Bone marrow (tissue), 2 donors: ENCODE measurements at regions not wholly inside any gene's neighbourhood (a gene's known extent, or its start where the extent isn't known, plus 50 kb on each side); places are given as distances from the start of the nearest gene placed in this dataset.
A peak's percentile ranks its signal among the peaks of the same experiment; 100 is the strongest.

Experiments
- DNase-seq, 2 donors: peaks; one replicate each; lab custom pipeline; 2025; lab: John Stamatoyannopoulos, UW

DNA sequence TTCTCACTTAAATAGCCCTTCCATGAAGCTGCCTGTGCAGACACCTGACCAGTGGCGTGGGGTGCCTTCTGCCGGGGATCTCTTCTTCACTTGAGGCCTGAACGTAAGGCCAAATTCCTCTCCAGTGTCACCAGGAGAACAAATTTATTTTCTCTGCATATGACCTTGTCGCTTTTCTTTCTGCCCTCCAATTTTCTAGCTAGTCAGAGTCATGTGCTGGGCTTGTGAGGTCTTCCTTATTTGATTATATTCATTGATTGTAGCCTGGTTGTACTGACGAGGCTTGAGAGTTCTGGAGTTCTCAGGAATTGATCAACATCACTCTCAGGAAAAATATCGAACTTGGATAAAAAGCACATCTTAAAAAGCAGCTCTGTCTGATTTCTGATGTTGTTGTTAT is 255.7 kb downstream of the BUB3 start:
- DNase-seq = no peak

- no peak for DNase-seq
Measured at GRCh38 chr10:123413353-123413752, 252.8 kb upstream of the GPR26 start.

GRCh38 chr10:123415523-123415922 is 250.6 kb upstream of the GPR26 start:
- DNase-seq = no peak

DNA sequence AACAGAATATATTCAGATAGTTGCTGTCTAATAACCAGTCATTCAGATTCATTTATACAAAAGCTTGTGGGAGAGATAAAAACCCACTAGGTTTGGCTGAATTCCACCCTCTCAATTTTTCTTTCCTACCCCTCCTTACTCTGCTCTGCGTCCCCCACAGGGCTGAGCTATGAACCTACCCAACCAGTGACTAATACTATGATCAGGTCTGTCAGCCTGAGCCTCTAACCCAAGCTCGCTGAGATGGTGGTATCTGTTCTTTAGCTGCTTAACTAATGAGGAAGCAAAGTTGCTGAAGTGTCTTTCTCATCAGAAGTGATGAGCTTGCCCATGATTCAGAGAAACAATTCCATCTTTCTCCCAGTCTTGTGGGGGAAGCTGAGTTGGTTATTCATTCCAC is 248.7 kb upstream of the GPR26 start:
- no peak for DNase-seq

GRCh38 chr10:123421461-123421860 is 244.7 kb upstream of the GPR26 start:
- no peak for DNase-seq

GRCh38 chr10:123422261-123422660 is 243.9 kb upstream of the GPR26 start:
- no peak for DNase-seq

GRCh38 chr10:123424537-123424936 is 241.6 kb upstream of the GPR26 start:
- DNase-seq = no peak

- DNase-seq = no peak
Measured at GRCh38 chr10:123425680-123426079, 240.5 kb upstream of the GPR26 start.

DNA sequence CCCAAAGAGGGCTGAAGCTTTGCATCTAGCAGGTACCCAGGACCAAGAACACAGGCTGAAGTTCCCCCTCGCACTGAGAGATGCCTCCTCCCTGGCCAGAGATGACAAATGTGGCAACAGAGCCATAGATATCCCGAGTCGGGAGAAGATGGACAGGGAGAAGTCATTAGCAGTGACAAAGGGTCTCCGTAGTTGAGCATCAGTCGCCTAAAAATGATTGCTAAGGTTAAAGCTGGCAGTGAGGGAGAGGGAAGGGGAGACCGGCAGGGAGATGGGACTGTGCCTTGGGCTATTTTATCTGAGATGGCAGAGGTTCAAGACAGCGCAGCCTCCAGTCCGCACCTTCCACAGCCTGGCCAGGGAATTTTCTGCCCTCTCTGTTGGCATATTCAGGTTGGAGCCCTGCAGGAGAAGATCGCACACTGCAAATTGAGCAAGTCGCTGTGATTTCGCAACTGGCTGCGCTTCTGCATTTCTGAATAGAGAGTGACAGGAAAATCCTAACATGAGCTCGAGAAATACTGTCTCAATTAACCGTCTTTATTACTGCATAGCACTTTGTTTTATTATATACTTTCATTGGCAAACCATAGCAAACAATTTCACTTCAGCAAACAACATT is 238.9 kb upstream of the GPR26 start:
- DNase-seq = peak in 1 of 2 donors; percentile 12

GRCh38 chr10:123428391-123428790 is 237.8 kb upstream of the GPR26 start:
- DNase-seq = no peak

- no peak for DNase-seq
Measured at GRCh38 chr10:123429706-123430221, 236.4 kb upstream of the GPR26 start.

DNA sequence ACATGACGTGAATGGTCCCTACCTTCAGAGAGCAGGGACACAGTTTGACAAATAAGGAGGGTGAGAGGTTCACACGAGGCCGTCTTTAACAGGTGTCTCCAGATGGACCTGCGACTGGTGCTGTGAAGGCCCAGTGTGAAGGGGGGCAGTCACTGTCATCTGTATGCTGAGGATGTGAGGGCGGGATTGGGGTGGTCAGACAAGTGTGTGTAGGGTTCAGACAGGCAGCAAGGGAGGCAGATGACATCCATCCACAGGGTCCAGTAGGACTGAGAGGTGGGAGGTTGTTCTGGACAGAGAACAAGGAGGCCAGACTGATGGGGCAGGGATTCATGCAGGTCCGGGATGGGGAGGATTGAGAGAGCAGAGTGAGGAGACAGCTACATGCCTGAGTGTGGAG is 232.6 kb upstream of the GPR26 start:
- no peak for DNase-seq

GRCh38 chr10:123434435-123435039 is 231.6 kb upstream of the GPR26 start:
- DNase-seq = no peak

DNA sequence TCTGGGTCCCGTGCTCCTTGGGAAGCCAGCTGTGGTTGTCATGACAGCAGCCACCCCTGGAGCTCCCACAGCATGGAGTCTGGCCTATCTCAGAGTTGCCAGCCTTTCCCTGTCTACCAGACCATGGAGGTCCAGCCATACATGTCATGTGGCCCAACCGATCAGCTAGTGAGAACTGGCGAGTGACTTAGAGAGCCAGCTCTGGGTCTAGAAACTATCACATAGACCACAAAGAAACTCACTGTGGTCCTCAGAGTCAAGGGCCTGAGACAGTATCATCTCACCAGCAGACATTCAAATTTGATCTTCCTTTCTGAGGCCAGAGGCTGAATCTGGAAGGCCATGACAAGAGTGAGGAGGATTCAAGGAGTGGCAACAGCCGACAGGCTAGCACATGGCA is 223.3 kb upstream of the GPR26 start:
- DNase-seq = no peak

- DNase-seq = no peak
Measured at GRCh38 chr10:123443924-123444323, 222.2 kb upstream of the GPR26 start.

DNA sequence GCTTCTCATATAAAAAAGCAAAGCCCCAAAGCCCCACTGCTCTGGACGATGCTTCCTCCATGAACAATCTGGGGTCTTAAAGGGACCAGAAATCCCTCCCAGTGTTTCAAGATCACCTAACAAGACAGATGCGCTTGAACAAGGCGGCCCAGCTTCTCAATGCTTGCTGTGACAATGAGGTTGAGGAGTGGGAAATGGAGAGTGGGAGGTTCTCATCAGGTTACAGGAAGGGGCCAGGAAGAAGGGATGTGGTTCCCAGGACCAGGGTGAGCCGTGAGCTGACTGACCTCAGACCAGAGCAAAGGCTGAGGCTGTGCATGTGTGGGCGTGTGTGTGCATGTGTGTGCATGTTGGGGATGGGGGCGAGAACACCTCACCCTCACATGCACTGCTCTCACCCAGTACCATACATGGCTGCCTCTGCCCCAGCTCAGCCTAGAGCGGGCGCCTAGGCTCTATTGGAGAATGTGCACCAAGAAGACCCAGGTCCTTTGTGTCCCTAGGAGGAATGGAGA is 220.8 kb upstream of the GPR26 start:
- DNase-seq = no peak

GRCh38 chr10:123446449-123447156 is 219.6 kb upstream of the GPR26 start:
- no peak for DNase-seq

DNA sequence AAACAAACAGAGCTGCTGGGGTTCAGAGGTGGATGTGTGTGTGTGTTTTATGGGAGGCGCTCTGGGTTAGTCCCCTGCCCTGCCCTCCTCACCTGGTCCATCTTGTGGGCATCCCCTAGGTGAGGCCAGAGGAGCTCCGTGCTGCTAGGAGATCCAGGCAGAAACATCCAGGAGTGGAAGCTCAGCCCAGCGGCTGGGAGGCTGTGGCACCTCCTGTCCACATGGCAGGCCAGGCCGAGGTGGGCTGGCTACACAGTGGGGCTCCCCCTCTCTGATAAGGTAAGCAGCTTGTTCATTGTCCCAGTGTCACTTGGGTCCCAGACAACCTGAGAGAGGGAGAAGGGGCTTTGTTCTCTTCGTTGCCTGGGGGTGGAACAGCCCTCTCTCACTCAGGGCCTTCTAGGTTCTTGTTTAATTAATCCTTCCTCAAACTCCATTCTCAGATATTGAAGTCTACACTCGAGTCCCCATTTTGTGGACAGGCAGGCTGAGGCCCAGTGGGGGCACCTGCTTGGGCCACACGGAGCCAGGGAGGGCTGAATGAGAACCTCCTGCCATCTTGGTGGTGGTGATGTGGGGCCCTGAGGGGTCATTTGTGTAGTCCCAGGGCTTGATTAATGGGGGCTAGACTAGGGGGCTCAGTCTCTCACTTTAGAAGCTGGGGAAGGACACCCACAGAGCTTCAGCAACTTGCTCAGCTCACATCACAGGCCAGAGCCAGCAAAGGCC is 216.8 kb upstream of the GPR26 start:
- no peak for DNase-seq

DNA sequence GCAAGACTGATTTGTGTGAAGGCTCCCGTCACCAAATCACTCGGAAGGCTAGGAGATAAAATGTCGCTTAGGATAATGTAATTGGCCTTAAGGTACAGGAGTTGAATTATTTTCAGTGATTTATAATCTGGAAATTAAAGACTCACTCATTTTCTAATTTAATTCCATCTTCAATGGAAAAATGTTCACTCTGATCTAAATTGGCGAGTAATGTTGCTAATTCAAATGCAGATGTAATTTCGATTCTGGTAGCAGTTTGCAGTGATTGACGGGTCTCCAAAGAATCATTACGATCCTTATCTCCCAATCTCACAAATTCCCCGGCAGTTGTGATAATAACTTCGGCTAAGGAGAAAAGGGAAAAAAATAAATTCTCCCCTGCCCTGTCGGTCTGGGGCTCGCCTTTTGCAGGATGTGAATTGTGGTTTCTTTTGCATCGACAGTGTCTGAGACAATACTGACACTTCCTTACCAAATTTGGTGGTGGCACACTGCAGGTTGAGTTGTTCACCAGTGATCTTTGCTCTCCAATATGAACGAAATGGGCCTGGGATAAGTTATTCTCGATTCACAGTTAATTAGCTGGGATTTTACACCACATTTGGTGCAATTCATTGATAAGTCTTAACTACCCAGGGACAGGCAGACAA is 215.1 kb upstream of the GPR26 start:
- no peak for DNase-seq

DNA sequence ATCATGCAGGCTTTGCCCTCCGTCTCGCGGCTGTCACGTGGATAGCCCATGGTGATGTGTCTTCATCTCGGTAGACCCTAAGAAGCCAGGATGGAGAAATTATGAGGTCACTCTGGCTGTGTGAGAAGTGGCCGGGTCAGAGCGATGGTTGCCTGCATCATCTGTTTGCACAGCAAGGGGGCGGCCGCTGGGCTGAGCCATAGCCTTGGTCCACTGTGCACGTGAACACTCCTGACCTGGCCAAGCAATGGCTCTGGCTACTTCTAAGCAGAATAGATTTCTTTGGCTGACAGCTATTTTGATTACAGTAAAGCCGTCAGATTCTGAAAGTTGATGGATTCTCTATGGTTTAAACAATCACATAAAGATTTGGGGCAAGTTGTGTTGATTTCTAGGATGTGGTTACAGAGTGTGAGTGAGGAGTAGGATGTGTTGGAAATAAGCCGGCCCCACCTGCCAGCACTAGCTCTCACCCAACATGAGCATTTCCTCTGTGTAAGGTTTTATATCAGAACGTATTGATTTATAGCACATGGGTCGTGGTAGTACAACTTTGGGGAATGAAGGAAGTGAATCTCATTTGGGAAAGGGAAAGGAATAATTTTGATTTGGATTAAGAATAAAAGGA is 214.4 kb upstream of the GPR26 start:
- no peak for DNase-seq

DNA sequence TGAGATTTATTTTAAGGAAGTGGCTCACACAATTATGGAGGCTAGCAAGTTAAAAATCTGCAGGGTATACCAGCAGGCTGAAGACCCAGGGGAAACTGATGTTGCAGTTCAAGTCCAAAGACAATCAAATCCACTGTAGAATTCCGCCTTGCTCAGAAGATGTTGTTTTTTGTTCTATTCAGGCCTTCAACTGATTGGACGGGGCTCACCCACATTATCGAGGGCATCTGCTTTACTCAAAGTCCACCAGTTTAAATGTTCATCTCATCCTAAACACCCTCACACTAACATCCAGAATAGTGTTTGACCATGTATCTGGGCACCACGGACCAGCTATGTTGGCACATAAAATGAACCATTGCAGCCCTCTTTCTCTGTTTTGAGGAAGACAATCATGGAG is 211.2 kb upstream of the GPR26 start:
- DNase-seq = no peak
